ENCODE measurements at regions not wholly inside any gene's neighbourhood (a gene's known extent, or its start where the extent isn't known, plus 50 kb on each side); places are given as distances from the start of the nearest gene placed in this dataset.

- no peak for TF ChIP-seq ZNF513 (tag by site-specific recombination; IDR thresholded peaks at IDR 0.05)
- no peak for TF ChIP-seq ZNF776 (tag by site-specific recombination; IDR thresholded peaks at IDR 0.05; ENCODE audit: borderline replicate concordance)
- no peak for TF ChIP-seq ZNF175 (tag by site-specific recombination; IDR thresholded peaks at IDR 0.05)
- no peak for TF ChIP-seq ZBTB7A (tag by site-specific recombination; IDR thresholded peaks at IDR 0.05; ENCODE audit: low read depth)
- no peak for TF ChIP-seq ZNF660 (tag by site-specific recombination; IDR thresholded peaks at IDR 0.05)
- TF ChIP-seq REST (tag by site-specific recombination; IDR thresholded peaks at IDR 0.05), result no peak
- no peak for TF ChIP-seq ELK4 (IDR thresholded peaks at IDR 0.05; ENCODE audit: borderline replicate concordance, low read depth, low read length)
- TF ChIP-seq CTCF (tag by site-specific recombination; IDR thresholded peaks at IDR 0.05), result no peak
- TF ChIP-seq TSHZ1 (tag by site-specific recombination; IDR thresholded peaks at IDR 0.05; ENCODE audit: borderline replicate concordance), result no peak
- no peak for TF ChIP-seq ZBTB1 (tag by site-specific recombination; IDR thresholded peaks at IDR 0.05)
- TF ChIP-seq ZNF18 (tag by site-specific recombination; IDR thresholded peaks at IDR 0.05), result no peak
- TF ChIP-seq ZBTB10 (tag by site-specific recombination; IDR thresholded peaks at IDR 0.05), result no peak
- no peak for TF ChIP-seq ZNF311 (tag by site-specific recombination; IDR thresholded peaks at IDR 0.05; ENCODE audit: borderline replicate concordance)
- no peak for TF ChIP-seq ZNF274 (IDR thresholded peaks at IDR 0.05; ENCODE audit: low read length)
- no peak for TF ChIP-seq ZNF274 (tag by site-specific recombination; IDR thresholded peaks at IDR 0.05; ENCODE audit: borderline replicate concordance)
Observed at GRCh38 chr13:48146122-48146521, 51.2 kb upstream of the MED4 start.

Measured in HEK293 (cell line).